Motor neuron (in vitro differentiated cells): ENCODE measurements at regions not wholly inside any gene's neighbourhood (a gene's known extent, or its start where the extent isn't known, plus 50 kb on each side); places are given as distances from the start of the nearest gene placed in this dataset.

Source experiments
- ATAC-seq, 8 experiments: fragments of 200-7000 bp; cut with Tn5 transposase; replicated peaks in 6 of 8; 2 replicates each; pipeline ENCODE4 v1.8.0; 2021; ENCODE audit warnings: mild to moderate bottlenecking in 8 of 8, moderate library complexity in 8 of 8
- H3K27ac ChIP-seq, 2 donors: fragments of 250-450 bp; sonication (Bioruptor Pico); 2 replicates each; pipeline ENCODE4 v1.9.0; 2021; ENCODE audit warnings: antibody characterized with exemption in 2 of 2, mild to moderate bottlenecking in 2 of 2, moderate library complexity in 1 of 2
- H3K4me1 ChIP-seq, 2 donors: fragments of 250-450 bp; sonication (Bioruptor Pico); replicated peaks in 1 of 2; 2 replicates each; pipeline ENCODE4 v1.6.1; 2021; ENCODE audit warnings: antibody characterized with exemption in 2 of 2, mild to moderate bottlenecking in 2 of 2, moderate library complexity in 1 of 2
- H3K4me3 ChIP-seq, 5 donors: fragments of 250-450 bp; sonication (Bioruptor Pico); 2 replicates each; pipeline ENCODE4 v1.9.0; 2021; ENCODE audit warnings: antibody characterized with exemption in 5 of 5, mild to moderate bottlenecking in 5 of 5, moderate library complexity in 4 of 5
- WGBS, 10 experiments: fragments of 450-650 bp; shearing (Covaris generic); methylation state at CpG; one replicate each; pipeline ENCODE4 v1.0.0; 2022; 5-methylcytosine and 5-hydroxymethylcytosine counted together
- in situ Hi-C, 9 experiments: fragments of 400-800 bp; cut with MboI; loops; one replicate each; pipeline ENCODE4 v1.15.0; 2021; ENCODE audit warnings: low sequenced_read_pairs in 9 of 9, low pct_unique_long_range_greater_than_20kb in 2 of 9; ENCODE audit not compliant: unreplicated experiment in 9 of 9

GRCh38 chr2:47301731-47302130, 67.4 kb upstream of the EPCAM start:
- H3K4me1 ChIP-seq = peaks cover 15 to 16% of the 10 kb centered on the region in 2 donors
- in situ Hi-C loops = no loop called here
- no peak overlapping the region for H3K27ac ChIP-seq
- ATAC-seq = no peak
- WGBS, 10 experiments = 59 to 100% (median 85%) methylated on average over 1 to 4 of the region's 4 CpGs; no CpG with 5 or more reads in 1 of the 10 experiments
- no peak overlapping the region for H3K4me3 ChIP-seq

- in situ Hi-C loops = no loop called here
- WGBS, 10 experiments = 82 to 100% (median 94%) methylated on average over 2 to 3 of the region's 3 CpGs; no CpG with 5 or more reads in 4 of the 10 experiments
- H3K4me1 ChIP-seq = peaks cover 15 to 16% of the 10 kb centered on the region in 2 donors
- H3K4me3 ChIP-seq = no peak overlapping the region
- H3K27ac ChIP-seq = no peak overlapping the region
- ATAC-seq = no peak
These were observed 67.9 kb upstream of the EPCAM start for GRCh38 chr2:47301277-47301618.

DNA sequence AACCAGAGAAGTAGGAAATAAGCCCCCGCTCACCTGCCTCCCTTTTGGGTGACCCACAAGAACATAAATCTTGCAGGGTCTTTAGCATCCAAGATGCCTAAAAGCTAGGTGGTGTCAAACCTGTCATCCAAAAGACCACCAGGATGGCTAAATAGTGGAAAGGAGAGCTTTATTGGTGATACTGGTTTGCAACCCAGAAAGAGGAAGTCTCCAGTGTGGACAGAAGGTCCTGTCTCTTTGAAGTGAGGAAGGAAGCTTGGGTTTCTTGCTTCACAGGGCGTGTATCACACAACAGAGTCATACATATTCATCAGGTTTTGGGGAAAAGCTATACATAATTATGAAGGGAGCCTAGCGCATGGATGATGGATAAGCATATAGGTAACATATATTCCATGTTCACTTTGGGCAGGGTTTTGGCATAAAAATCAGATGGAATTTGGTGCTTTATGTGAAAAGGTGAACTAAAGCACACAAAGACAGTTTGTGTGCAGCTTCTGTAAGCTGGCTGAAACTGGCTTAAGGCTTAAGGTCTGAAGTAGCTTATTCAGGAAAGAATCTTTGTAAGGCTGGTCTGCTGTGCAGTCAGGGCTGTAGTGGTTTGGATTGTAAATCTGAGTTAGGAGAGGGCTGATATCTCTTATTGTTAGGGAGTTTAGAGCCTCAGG, 68.4 kb upstream of the EPCAM start:
- WGBS, 10 experiments = 0 to 100% (median 90%) methylated on average over 1 to 3 of the region's 3 CpGs; no CpG with 5 or more reads in 3 of the 10 experiments
- no peak overlapping the region for H3K4me3 ChIP-seq
- H3K27ac ChIP-seq = no peak overlapping the region
- peaks cover 20% of the 10 kb centered on the region in 2 donors for H3K4me1 ChIP-seq
- in situ Hi-C loops = no loop called here
- peak in 3 of 8 experiments; percentile 65 to 87 (median 73) for ATAC-seq

GRCh38 chr2:47300081-47300480, 69.0 kb upstream of the EPCAM start:
- 100% methylated on average over 1 of the region's 1 CpG; no CpG with 5 or more reads in 5 of the 10 experiments for WGBS, 10 experiments
- in situ Hi-C loops = no loop called here
- Histone ChIP-seq H3K4me1 (peaks cover 21 to 27% of the 10 kb centered on the region in 2 donors), H3K27ac (no peak overlapping the region), H3K4me3 (no peak overlapping the region)
- ATAC-seq = peak in 1 of 8 experiments; percentile 8

- in situ Hi-C loops = no loop called here
- Histone ChIP-seq H3K27ac (no peak overlapping the region), H3K4me1 (peaks cover 21 to 28% of the 10 kb centered on the region in 2 donors), H3K4me3 (no peak overlapping the region)
- peak in 4 of 8 experiments; percentile 36 to 91 (median 86) for ATAC-seq
- 16 to 100% (median 90%) methylated on average over 1 to 9 of the region's 9 CpGs; no CpG with 5 or more reads in 1 of the 10 experiments for WGBS, 10 experiments
These were observed 69.6 kb upstream of the EPCAM start for GRCh38 chr2:47299555-47299954.

DNA sequence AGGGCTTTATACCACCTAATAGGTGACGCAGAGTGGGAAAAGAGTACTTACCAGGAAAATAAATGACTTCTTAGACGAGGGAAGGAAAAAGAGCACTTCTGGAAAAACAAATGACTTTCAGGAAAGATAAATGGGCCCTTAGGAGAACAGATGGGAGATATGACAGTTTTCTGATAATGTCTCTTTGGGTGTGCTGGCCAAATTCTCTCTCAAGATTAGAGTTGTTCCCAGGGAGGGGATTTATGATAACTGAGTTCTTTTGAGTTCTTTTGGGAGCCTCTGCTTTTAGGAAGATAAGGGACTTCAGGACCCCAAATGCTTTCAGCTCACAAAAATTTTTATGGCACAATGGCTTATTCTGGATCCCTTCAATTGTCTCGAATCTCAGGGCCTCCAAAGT, 70.3 kb upstream of the EPCAM start:
- peaks cover 21 to 33% of the 10 kb centered on the region in 2 donors for H3K4me1 ChIP-seq
- in situ Hi-C loops = no loop called here
- no peak for ATAC-seq
- WGBS, 10 experiments = 48 to 100% (median 69%) methylated on average over 1 to 3 of the region's 3 CpGs; no CpG with 5 or more reads in 1 of the 10 experiments
- peak overlapping the region in 1 of 2 donors; percentile 61 for H3K27ac ChIP-seq
- H3K4me3 ChIP-seq = no peak overlapping the region

GRCh38 chr2:47297767-47298425, 71.2 kb upstream of the EPCAM start:
- 68 to 93% (median 83%) methylated on average over 2 to 7 of the region's 7 CpGs; no CpG with 5 or more reads in 1 of the 10 experiments for WGBS, 10 experiments
- Histone ChIP-seq H3K4me1 (peaks cover 21 to 33% of the 10 kb centered on the region in 2 donors), H3K4me3 (no peak overlapping the region), H3K27ac (peak overlapping the region in 1 of 2 donors; percentile 61)
- ATAC-seq = peak; percentile 20 to 82 (median 68)
- in situ Hi-C loops = no loop called here

- Histone ChIP-seq H3K4me3 (no peak overlapping the region), H3K27ac (no peak overlapping the region), H3K4me1 (peaks cover 21 to 33% of the 10 kb centered on the region in 2 donors)
- peak in 1 of 8 experiments; percentile 16 for ATAC-seq
- 56 to 100% (median 81%) methylated on average over 2 to 5 of the region's 5 CpGs; no CpG with 5 or more reads in 1 of the 10 experiments for WGBS, 10 experiments
- in situ Hi-C loops = no loop called here
These were observed 73.0 kb upstream of the EPCAM start for GRCh38 chr2:47295981-47296635.

GRCh38 chr2:47295131-47295980, 73.8 kb upstream of the EPCAM start:
- Histone ChIP-seq H3K27ac (no peak overlapping the region), H3K4me1 (peaks cover 21 to 33% of the 10 kb centered on the region in 2 donors), H3K4me3 (no peak overlapping the region)
- in situ Hi-C loops = no loop called here
- peak in 2 of 8 experiments; percentile 45 to 50 for ATAC-seq
- WGBS, 10 experiments = 10 to 100% (median 38%) methylated on average over 1 to 3 of the region's 3 CpGs; no CpG with 5 or more reads in 1 of the 10 experiments

GRCh38 chr2:47293976-47294375, 75.1 kb upstream of the EPCAM start:
- peak in 4 of 8 experiments; percentile 20 to 59 (median 46) for ATAC-seq
- in situ Hi-C loops = no loop called here
- 29 to 100% (median 62%) methylated on average over 1 to 4 of the region's 6 CpGs; no CpG with 5 or more reads in 6 of the 10 experiments for WGBS, 10 experiments
- Histone ChIP-seq H3K4me3 (no peak overlapping the region), H3K4me1 (peaks cover 21 to 30% of the 10 kb centered on the region in 2 donors), H3K27ac (no peak overlapping the region)

GRCh38 chr2:47288864-47289263, 80.2 kb upstream of the EPCAM start:
- in situ Hi-C loops = no loop called here
- ATAC-seq = peak in 3 of 8 experiments; percentile 85 to 99 (median 99)
- 0 to 100% (median 71%) methylated on average over 1 of the region's 1 CpG; no CpG with 5 or more reads in 1 of the 10 experiments for WGBS, 10 experiments
- H3K4me1 ChIP-seq = peaks cover 6 to 11% of the 10 kb centered on the region in 2 donors
- H3K27ac ChIP-seq = no peak overlapping the region
- no peak overlapping the region for H3K4me3 ChIP-seq

GRCh38 chr2:47283659-47284058, 85.5 kb upstream of the EPCAM start:
- WGBS, 10 experiments = 100% methylated on average over 1 to 2 of the region's 7 CpGs; no CpG with 5 or more reads in 8 of the 10 experiments
- no peak overlapping the region for H3K4me3 ChIP-seq
- in situ Hi-C loops = no loop called here
- ATAC-seq = peak in 3 of 8 experiments; percentile 39 to 66 (median 62)
- H3K4me1 ChIP-seq = peaks cover 6 to 11% of the 10 kb centered on the region in 2 donors
- no peak overlapping the region for H3K27ac ChIP-seq
